ENCODE measurements at regions not wholly inside any gene's neighbourhood (a gene's known extent, or its start where the extent isn't known, plus 50 kb on each side); places are given as distances from the start of the nearest gene placed in this dataset.

DNA sequence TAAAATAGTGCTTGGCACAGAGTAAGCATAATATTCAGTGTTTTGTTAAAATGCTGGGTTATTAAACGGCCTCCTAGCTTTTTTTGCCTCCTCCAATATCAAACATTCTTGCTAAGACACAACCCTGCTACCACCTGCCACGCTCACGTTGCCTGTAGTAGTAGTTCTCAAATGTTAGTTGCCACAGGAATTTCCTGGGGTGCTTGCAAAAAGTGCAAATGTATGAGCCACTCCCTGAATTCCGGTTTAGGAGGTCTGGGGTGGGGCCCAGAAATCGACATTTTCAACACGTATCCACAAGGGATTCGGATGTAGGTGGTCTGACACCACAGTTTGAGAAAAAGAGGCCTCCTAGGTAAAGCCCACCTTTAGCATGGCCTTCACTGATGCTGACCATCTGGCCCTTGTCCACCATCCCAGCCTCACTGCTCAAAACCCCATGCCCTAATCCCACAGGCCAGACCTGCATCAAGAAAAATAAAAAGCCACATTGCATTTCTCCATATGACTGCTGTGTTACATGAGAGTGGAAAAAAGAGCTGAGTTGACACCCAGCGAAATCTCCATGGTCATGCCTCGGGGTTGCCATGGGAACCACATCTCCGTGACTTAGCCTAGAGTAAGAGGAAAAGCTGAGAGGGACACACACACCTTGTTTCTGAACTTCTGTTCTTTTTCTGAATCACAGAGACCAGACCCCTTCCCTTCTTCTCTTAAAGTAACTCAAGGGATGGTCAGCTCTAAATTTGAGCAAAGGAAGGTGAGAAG lies 116.4 kb upstream of the HES1 start:
- Mint-ChIP-seq H3K4me3 (no peak overlapping the region), H3K9me3 (no peaks in the 10 kb centered on the region), H3K4me1 (no peaks in the 10 kb centered on the region; the same call in 1 of the 3 replicates), H3K27me3 (ENCODE audit: insufficient read depth, low read depth, poor library complexity) (peaks cover 4% of the 10 kb centered on the region), H3K36me3 (ENCODE audit: low read depth) (no peaks in the 10 kb centered on the region), H3K27ac (no peak overlapping the region)
- Histone ChIP-seq H3K27me3 (ENCODE audit: insufficient read depth) (no peaks in the 10 kb centered on the region), H4K20me1 (replicated peaks; ENCODE audit: insufficient read depth) (no peaks in the 10 kb centered on the region), H2AFZ (peak overlapping the region; percentile 43; the same call in 1 of the 2 replicates), H3K4me3 (no peak overlapping the region), H3F3A (replicated peaks; ENCODE audit: low read depth) (no peaks in the 10 kb centered on the region), H3K79me2 (replicated peaks; ENCODE audit: insufficient read depth) (no peaks in the 10 kb centered on the region), H3K4me1 (ENCODE audit: insufficient read depth) (no peaks in the 10 kb centered on the region), H3K36me3 (ENCODE audit: insufficient read depth) (no peaks in the 10 kb centered on the region), H3K27ac (ENCODE audit: low read depth) (no peak overlapping the region), H3K4me2 (no peak overlapping the region), H3K9me2 (ENCODE audit: insufficient read depth) (no peaks in the 10 kb centered on the region)
- TF ChIP-seq, protein P1, sequence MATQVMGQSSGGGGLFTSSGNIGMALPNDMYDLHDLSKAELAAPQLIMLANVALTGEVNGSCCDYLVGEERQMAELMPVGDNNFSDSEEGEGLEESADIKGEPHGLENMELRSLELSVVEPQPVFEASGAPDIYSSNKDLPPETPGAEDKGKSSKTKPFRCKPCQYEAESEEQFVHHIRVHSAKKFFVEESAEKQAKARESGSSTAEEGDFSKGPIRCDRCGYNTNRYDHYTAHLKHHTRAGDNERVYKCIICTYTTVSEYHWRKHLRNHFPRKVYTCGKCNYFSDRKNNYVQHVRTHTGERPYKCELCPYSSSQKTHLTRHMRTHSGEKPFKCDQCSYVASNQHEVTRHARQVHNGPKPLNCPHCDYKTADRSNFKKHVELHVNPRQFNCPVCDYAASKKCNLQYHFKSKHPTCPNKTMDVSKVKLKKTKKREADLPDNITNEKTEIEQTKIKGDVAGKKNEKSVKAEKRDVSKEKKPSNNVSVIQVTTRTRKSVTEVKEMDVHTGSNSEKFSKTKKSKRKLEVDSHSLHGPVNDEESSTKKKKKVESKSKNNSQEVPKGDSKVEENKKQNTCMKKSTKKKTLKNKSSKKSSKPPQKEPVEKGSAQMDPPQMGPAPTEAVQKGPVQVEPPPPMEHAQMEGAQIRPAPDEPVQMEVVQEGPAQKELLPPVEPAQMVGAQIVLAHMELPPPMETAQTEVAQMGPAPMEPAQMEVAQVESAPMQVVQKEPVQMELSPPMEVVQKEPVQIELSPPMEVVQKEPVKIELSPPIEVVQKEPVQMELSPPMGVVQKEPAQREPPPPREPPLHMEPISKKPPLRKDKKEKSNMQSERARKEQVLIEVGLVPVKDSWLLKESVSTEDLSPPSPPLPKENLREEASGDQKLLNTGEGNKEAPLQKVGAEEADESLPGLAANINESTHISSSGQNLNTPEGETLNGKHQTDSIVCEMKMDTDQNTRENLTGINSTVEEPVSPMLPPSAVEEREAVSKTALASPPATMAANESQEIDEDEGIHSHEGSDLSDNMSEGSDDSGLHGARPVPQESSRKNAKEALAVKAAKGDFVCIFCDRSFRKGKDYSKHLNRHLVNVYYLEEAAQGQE (IDR thresholded peaks at IDR 0.05; ENCODE audit: unreplicated experiment), result no peak
- no peak for TF ChIP-seq ZNF114 (CRISPR knock-in tag; IDR thresholded peaks at IDR 0.05)
- TF ChIP-seq, protein P2, sequence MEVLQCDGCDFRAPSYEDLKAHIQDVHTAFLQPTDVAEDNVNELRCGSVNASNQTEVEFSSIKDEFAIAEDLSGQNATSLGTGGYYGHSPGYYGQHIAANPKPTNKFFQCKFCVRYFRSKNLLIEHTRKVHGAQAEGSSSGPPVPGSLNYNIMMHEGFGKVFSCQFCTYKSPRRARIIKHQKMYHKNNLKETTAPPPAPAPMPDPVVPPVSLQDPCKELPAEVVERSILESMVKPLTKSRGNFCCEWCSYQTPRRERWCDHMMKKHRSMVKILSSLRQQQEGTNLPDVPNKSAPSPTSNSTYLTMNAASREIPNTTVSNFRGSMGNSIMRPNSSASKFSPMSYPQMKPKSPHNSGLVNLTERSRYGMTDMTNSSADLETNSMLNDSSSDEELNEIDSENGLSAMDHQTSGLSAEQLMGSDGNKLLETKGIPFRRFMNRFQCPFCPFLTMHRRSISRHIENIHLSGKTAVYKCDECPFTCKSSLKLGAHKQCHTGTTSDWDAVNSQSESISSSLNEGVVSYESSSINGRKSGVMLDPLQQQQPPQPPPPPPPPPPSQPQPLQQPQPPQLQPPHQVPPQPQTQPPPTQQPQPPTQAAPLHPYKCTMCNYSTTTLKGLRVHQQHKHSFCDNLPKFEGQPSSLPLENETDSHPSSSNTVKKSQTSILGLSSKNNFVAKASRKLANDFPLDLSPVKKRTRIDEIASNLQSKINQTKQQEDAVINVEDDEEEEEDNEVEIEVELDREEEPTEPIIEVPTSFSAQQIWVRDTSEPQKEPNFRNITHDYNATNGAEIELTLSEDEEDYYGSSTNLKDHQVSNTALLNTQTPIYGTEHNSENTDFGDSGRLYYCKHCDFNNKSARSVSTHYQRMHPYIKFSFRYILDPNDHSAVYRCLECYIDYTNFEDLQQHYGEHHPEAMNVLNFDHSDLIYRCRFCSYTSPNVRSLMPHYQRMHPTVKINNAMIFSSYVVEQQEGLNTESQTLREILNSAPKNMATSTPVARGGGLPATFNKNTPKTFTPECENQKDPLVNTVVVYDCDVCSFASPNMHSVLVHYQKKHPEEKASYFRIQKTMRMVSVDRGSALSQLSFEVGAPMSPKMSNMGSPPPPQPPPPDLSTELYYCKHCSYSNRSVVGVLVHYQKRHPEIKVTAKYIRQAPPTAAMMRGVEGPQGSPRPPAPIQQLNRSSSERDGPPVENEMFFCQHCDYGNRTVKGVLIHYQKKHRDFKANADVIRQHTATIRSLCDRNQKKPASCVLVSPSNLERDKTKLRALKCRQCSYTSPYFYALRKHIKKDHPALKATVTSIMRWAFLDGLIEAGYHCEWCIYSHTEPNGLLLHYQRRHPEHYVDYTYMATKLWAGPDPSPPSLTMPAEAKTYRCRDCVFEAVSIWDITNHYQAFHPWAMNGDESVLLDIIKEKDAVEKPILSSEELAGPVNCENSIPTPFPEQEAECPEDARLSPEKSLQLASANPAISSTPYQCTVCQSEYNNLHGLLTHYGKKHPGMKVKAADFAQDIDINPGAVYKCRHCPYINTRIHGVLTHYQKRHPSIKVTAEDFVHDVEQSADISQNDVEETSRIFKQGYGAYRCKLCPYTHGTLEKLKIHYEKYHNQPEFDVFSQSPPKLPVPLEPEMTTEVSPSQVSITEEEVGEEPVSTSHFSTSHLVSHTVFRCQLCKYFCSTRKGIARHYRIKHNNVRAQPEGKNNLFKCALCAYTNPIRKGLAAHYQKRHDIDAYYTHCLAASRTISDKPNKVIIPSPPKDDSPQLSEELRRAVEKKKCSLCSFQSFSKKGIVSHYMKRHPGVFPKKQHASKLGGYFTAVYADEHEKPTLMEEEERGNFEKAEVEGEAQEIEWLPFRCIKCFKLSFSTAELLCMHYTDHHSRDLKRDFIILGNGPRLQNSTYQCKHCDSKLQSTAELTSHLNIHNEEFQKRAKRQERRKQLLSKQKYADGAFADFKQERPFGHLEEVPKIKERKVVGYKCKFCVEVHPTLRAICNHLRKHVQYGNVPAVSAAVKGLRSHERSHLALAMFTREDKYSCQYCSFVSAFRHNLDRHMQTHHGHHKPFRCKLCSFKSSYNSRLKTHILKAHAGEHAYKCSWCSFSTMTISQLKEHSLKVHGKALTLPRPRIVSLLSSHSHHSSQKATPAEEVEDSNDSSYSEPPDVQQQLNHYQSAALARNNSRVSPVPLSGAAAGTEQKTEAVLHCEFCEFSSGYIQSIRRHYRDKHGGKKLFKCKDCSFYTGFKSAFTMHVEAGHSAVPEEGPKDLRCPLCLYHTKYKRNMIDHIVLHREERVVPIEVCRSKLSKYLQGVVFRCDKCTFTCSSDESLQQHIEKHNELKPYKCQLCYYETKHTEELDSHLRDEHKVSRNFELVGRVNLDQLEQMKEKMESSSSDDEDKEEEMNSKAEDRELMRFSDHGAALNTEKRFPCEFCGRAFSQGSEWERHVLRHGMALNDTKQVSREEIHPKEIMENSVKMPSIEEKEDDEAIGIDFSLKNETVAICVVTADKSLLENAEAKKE (CRISPR knock-in tag; IDR thresholded peaks at IDR 0.05), result no peak
- TF ChIP-seq CREB1 (CRISPR knock-in tag; IDR thresholded peaks at IDR 0.05; ENCODE audit: low read depth), result no peak
- TF ChIP-seq STAT1 (IDR thresholded peaks at IDR 0.05; ENCODE audit: unreplicated experiment), result no peak
- TF ChIP-seq POLR2AphosphoS5 (IDR thresholded peaks at IDR 0.05; ENCODE audit: low read depth), result no peak
- TF ChIP-seq EZH2 (IDR thresholded peaks at IDR 0.05; ENCODE audit: low read depth, unreplicated experiment), result no peak
- no peak for TF ChIP-seq JUNB (IDR thresholded peaks at IDR 0.05; ENCODE audit: unreplicated experiment)
- TF ChIP-seq, protein P3, sequence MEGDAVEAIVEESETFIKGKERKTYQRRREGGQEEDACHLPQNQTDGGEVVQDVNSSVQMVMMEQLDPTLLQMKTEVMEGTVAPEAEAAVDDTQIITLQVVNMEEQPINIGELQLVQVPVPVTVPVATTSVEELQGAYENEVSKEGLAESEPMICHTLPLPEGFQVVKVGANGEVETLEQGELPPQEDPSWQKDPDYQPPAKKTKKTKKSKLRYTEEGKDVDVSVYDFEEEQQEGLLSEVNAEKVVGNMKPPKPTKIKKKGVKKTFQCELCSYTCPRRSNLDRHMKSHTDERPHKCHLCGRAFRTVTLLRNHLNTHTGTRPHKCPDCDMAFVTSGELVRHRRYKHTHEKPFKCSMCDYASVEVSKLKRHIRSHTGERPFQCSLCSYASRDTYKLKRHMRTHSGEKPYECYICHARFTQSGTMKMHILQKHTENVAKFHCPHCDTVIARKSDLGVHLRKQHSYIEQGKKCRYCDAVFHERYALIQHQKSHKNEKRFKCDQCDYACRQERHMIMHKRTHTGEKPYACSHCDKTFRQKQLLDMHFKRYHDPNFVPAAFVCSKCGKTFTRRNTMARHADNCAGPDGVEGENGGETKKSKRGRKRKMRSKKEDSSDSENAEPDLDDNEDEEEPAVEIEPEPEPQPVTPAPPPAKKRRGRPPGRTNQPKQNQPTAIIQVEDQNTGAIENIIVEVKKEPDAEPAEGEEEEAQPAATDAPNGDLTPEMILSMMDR (conservative IDR thresholded peaks at IDR 0.05; ENCODE audit: low read depth in 2 of 2), result no peak
- no peak for TF ChIP-seq ZNF331 (CRISPR knock-in tag; IDR thresholded peaks at IDR 0.05; ENCODE audit: low read depth)
- no peak for TF ChIP-seq NANOG (IDR thresholded peaks at IDR 0.05; ENCODE audit: borderline replicate concordance)
- TF ChIP-seq, protein P4, sequence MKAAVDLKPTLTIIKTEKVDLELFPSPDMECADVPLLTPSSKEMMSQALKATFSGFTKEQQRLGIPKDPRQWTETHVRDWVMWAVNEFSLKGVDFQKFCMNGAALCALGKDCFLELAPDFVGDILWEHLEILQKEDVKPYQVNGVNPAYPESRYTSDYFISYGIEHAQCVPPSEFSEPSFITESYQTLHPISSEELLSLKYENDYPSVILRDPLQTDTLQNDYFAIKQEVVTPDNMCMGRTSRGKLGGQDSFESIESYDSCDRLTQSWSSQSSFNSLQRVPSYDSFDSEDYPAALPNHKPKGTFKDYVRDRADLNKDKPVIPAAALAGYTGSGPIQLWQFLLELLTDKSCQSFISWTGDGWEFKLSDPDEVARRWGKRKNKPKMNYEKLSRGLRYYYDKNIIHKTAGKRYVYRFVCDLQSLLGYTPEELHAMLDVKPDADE (IDR thresholded peaks at IDR 0.05), result no peak
- TF ChIP-seq EZH2phosphoT487 (IDR thresholded peaks at IDR 0.05; ENCODE audit: unreplicated experiment), result no peak
- DNase-seq (ENCODE audit: low spot score) (peak; percentile 42), ATAC-seq (no peak)
